ENCODE measurements at regions not wholly inside any gene's neighbourhood (a gene's known extent, or its start where the extent isn't known, plus 50 kb on each side); places are given as distances from the start of the nearest gene placed in this dataset.

DNA sequence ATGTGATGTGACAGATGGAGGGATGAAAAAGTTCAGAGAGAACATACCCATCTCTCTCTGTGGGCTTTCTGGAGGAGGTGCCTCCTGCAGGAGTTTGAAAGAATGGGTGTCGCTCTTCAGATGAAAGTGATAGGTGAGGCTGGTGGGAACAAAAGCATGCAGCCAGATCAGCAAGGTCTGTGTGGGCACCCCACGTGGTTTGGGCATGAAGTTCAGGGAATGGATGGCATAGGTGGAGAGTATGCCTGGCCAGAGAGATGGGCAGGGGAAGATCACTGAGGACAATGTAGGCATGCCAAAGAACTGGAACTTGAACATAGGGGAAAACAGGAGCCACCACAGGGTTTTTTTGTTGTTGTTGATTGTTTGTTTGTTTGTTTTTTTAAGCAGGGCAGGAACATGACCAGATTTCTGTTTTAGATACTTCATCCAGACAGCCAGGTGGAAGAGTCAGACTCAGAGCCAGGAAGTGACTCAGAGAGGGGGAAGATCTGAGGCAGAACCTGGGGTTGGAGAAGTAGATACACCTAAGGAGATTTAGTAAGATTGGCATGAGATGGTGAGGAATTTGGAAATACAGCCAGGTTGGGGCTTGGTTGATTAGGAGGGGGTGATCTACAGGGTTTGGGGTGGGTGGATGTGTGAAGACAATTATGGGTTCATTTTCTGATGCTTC is 64.8 kb upstream of the CLSTN2 start:
- no peak overlapping the region for H3K27ac ChIP-seq
- no peaks in the 10 kb centered on the region for H3K36me3 ChIP-seq
- no peaks in the 10 kb centered on the region for H3K9me3 ChIP-seq
- TF ChIP-seq, protein P1, sequence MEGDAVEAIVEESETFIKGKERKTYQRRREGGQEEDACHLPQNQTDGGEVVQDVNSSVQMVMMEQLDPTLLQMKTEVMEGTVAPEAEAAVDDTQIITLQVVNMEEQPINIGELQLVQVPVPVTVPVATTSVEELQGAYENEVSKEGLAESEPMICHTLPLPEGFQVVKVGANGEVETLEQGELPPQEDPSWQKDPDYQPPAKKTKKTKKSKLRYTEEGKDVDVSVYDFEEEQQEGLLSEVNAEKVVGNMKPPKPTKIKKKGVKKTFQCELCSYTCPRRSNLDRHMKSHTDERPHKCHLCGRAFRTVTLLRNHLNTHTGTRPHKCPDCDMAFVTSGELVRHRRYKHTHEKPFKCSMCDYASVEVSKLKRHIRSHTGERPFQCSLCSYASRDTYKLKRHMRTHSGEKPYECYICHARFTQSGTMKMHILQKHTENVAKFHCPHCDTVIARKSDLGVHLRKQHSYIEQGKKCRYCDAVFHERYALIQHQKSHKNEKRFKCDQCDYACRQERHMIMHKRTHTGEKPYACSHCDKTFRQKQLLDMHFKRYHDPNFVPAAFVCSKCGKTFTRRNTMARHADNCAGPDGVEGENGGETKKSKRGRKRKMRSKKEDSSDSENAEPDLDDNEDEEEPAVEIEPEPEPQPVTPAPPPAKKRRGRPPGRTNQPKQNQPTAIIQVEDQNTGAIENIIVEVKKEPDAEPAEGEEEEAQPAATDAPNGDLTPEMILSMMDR (IDR thresholded peaks at IDR 0.05) = no peak
- DNase-seq = no peak
- H3K4me3 ChIP-seq = no peak overlapping the region
- intact Hi-C loops (cut with DNase I) = no loop called here
- H3K4me1 ChIP-seq = no peaks in the 10 kb centered on the region
- no peak overlapping the region for H3K9ac ChIP-seq (ENCODE audit: low read depth in 2 of 2, low read length in 2 of 2)
- no peaks in the 10 kb centered on the region for H3K27me3 ChIP-seq

DNA sequence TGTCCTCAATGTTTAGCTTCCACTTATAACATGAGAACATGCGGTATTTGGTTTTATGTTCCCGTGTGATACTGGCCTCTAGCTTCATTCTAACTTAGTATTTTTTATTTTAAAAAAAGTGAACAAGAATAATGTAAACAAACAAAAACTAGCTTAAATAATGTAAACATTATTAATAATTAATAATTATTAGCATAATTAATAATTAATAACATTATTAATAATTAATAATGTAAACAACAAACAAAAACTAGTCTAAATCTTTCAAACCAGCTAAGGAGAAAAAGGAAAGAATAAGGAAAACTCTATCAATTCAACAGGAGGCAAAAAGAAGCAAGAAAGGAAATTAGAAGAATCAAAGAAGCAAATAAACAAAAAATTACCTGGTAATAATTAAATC is 66.2 kb upstream of the CLSTN2 start:
- H3K27ac ChIP-seq = no peak overlapping the region
- H3K36me3 ChIP-seq = no peaks in the 10 kb centered on the region
- H3K9me3 ChIP-seq = no peaks in the 10 kb centered on the region
- H3K4me1 ChIP-seq = no peaks in the 10 kb centered on the region
- TF ChIP-seq, protein P1 (IDR thresholded peaks at IDR 0.05) = no peak
- H3K4me3 ChIP-seq = no peak overlapping the region
- DNase-seq = no peak
- H3K27me3 ChIP-seq = no peaks in the 10 kb centered on the region
- no peak overlapping the region for H3K9ac ChIP-seq (ENCODE audit: low read depth in 2 of 2, low read length in 2 of 2)
- intact Hi-C loops (cut with DNase I) = no loop called here

DNA sequence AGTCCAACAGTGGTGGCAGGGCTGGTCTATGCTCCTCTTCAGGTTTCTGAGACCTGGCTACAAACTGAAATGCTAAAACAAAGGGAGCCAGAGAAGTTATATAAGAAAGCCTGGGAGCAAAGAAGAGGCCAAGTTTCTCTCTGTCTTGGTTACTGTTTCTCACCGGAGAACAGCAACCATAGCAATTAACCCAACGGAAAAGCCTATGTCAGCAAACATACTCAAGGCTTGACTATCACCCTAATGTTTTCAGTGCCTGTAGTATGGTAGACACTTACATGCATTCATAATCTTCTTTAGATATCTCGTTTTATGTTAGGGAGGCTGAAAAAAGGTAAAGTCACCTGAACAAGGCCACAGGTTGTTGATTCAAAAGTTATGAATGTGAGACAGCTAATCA is 86.3 kb upstream of the CLSTN2 start:
- TF ChIP-seq, protein P1 (IDR thresholded peaks at IDR 0.05) = no peak
- DNase-seq = no peak
- Histone ChIP-seq H3K27ac (no peak overlapping the region), H3K9ac (ENCODE audit: low read depth in 2 of 2, low read length in 2 of 2) (no peak overlapping the region), H3K36me3 (no peaks in the 10 kb centered on the region), H3K4me1 (no peaks in the 10 kb centered on the region), H3K9me3 (no peaks in the 10 kb centered on the region), H3K27me3 (no peaks in the 10 kb centered on the region), H3K4me3 (no peak overlapping the region)
- intact Hi-C loops (cut with DNase I) = no loop called here

DNA sequence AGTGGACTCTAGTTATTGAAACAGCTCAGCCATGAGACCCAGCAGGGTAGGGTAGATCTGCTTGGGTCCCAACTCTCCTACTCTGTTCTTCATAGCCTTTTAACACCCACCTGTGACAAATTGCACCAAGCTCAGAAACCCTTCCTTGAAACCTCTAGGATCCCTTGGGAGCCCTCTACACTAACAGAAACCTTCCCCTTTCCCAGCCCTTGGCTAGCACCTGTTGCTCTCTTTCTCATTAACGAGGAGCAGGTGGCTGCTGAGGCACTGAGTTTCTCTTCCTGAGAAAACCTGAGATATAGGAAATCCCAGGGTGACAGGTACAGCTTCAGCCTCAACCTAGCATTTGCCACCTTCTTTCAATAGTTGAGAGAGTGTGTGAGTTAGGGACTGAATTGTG is 88.3 kb upstream of the CLSTN2 start:
- Histone ChIP-seq H3K27me3 (no peaks in the 10 kb centered on the region), H3K4me1 (no peaks in the 10 kb centered on the region), H3K9me3 (no peaks in the 10 kb centered on the region), H3K27ac (no peak overlapping the region), H3K9ac (ENCODE audit: low read depth in 2 of 2, low read length in 2 of 2) (no peak overlapping the region), H3K4me3 (no peak overlapping the region), H3K36me3 (no peaks in the 10 kb centered on the region)
- TF ChIP-seq, protein P1 (IDR thresholded peaks at IDR 0.05) = no peak
- no peak for DNase-seq
- intact Hi-C loops (cut with DNase I) = no loop called here

DNA sequence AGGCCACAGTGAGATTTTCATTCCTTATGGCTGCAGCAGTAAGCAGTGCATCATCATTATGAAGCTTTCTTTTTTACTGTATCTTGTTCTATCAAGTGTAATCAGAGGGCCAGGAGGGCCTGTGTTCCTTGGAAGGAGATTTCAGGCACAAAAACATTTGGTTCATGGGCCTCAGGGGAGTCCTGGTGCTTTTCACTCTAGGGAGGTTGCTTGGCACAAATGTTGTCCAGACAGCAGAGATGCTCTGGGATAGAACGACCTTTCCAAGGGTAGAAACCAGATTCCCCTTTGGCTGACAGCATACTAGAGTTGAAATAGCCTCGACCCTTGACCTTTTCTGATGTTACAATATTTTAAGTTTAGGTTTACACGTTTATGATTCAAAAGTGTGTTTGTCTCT is 95.3 kb upstream of the CLSTN2 start:
- DNase-seq = no peak
- Histone ChIP-seq H3K27me3 (no peaks in the 10 kb centered on the region), H3K4me1 (no peaks in the 10 kb centered on the region), H3K9ac (ENCODE audit: low read depth in 2 of 2, low read length in 2 of 2) (no peak overlapping the region), H3K27ac (no peak overlapping the region), H3K36me3 (no peaks in the 10 kb centered on the region), H3K9me3 (no peaks in the 10 kb centered on the region), H3K4me3 (no peak overlapping the region)
- TF ChIP-seq, protein P1 (IDR thresholded peaks at IDR 0.05) = no peak
- intact Hi-C loops (cut with DNase I) = no loop called here

Data from colonic mucosa (tissue), 4 donors.